NOMO-1 treated with dmso at 0.1 percent for 144 hours (cell line): ENCODE measurements at regions not wholly inside any gene's neighbourhood (a gene's known extent, or its start where the extent isn't known, plus 50 kb on each side); places are given as distances from the start of the nearest gene placed in this dataset.

Experiments used
- DNase-seq: peaks from one replicate; lab custom pipeline; 2025; ENCODE audit not compliant: unreplicated experiment; lab: John Stamatoyannopoulos, UW

GRCh38 chr2:126824663-126825062 lies 74.0 kb upstream of the TEX51 start:
- DNase-seq = no peak

DNA sequence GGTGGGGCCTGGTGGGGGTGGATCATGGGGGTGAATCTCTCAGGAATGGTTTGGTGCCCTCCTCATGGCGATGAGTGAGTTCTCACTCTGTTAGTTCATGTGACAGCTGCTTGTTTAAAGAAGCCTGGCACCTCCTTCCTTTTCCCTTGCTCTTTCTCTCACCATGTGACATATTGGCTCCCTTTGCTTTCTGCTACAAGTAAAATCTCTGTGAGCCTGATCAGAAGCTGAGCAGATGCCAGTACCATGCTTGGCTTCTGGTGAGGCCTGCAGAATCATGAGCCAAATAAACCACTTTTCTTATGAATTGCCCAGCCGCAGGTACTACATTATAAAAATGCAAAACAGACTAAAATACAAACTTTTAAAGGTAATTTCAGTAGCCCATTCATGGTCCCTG lies 73.4 kb upstream of the TEX51 start:
- no peak for DNase-seq

GRCh38 chr2:126826491-126826890 lies 72.2 kb upstream of the TEX51 start:
- no peak for DNase-seq

DNA sequence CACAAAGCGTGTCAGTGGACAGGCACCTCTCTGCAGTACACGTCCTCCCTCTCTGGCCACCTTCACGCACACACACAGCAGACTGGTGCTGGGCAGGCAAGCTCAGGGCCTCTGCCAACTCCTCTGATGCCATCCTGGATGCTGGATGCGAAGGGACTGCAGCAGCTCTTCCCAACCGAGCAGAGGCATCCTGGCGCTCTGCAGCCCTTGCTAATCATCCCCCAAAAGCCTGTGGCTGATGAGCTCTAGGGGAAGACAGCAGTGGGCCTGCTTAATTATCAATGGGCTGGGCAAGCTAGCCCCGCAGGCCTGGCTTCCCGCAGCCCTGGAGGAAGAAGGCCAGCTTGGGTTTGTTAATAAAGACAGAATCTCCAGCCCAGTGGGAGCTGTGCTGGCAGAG lies 71.3 kb upstream of the TEX51 start:
- DNase-seq = no peak

- peak; percentile 63 for DNase-seq
Observed at GRCh38 chr2:126828051-126828450, 70.6 kb upstream of the TEX51 start.

DNA sequence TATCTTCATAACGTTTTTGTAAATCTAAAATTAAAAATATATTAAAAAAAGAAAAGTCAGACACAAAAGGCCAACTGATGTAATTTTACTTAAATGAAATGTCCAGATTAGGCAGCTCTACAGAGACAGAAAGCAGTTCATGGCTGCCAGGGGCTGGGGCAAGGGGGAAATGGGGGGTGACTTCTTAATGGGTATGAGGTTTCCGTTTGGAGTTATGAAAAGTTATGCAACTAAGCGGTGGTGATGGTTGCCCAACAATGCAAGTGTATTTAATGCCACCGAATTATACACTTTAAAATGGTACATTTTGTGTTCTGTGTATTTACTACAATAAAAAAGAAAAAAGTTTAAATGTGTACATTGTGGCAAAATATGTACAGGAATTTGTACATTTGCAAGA lies 70.2 kb upstream of the TEX51 start:
- DNase-seq = peak; percentile 78

DNA sequence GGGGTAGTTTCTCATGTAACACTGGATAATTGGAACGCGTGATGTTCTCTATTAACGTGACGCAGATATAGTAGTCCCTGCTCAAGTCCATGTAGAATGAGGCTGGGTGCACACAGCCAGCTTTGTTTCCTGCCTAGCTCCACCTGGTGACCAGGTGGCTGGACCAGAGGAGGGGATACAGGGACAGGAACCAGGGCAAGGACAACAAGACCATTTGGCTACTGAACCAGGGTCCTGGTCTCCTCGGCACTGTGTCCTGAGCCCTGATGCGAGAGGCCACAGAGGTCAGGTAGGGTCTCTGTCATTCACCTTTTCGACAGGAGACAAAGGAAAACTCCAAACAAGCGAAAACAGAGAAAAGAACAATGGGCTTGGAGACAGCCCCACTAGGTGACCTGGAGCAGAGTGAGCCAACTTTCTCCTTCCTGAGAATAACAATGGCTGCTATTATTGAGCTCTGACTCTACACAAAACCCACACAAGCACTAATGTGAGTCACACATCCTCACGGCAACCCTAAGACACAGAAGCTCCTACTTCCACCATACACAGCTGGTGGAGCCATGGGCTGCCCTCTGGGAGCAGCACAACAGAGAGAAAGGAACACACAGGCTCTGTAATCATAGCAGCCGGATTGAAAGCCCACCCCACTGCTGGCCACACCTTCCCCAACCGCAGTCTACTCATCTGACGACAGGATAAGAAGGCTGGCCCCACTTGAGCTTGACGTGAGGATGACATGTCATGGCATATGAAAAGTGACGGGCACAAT lies 67.3 kb upstream of the TEX51 start:
- DNase-seq = peak; percentile 62

GRCh38 chr2:126832014-126832413 lies 66.7 kb upstream of the TEX51 start:
- DNase-seq = no peak

DNA sequence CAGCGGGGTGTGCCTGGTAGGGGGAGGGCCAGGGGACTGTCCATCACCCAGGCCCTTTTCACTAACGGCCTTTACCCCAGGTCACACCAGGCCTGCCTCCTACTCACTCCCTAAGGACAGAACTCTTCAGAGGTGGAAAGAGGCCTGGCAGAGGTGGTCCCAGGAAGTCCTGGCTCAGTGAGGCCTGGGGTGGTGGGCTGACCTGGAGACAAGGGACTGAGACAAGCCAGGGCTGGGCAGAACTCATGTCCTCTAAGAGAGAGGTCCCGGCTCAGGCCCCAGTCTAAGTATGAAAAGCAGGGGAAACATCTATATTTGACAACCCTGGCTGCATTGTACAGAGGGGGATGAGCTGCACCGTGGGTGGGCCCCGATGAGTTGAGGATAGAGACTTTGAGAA lies 65.9 kb upstream of the TEX51 start:
- DNase-seq = no peak

DNA sequence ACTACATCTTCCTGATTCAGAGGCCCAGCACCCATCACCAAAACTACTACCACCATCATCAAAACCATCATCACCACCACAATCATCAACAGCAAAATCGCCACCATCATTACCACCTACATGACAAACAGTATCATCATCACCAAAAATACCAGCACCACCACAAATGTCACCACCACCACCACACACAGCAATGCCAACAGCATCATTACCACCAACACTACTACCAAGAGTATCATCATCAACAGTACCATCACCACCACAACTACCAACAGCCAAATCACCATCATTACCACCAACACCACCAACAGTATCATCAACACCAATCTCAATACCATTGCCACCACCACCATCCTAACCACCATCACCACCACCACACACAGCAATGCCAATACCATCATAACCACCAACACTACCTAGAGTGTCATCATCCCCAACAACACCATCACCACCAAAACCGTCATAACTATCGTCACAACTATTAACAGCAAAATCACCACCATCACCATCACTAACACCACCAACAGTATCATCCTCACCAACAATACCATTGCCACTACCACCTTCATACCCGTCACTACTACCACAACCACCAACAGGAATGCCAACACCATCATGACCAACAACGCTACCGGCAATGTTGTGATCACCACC lies 64.6 kb upstream of the TEX51 start:
- DNase-seq = no peak

DNA sequence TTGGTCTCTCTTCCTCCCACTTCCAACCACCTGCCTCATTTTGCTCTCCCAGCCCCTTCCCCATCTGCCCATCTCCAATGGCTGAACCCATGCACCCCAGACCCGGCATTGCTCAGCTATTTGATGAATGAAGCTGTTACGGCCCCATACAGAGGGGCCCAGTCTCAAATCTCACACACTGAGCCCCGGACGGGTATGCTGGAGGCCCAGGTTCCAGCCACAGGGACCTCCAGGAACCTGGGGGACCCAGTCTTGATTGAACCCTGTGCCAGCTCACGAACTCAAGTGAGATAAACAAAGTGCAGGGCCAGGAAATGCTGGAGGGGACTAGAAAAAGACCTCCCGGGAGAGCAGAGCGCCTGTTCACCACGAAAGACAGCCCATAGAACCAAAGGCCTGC lies 63.4 kb upstream of the TEX51 start:
- no peak for DNase-seq

DNA sequence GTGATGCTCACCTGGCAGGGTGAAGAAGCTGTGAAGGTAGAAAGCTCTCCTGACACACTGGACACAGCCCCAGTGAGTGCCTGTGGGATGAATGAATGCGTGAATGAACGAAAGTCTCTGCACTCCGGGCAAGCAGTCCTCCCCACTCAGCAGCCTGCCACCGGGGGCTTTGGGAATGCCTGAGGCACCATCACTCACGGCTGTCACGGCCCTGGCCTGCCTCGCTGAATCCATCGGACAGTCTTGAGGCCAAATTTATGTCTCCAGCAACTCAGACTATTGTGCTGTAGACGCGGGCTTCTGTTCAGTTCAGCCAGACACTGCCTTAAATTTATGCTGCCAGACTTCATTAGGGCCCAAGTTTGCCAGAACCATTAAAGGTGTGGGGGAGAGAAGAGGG lies 62.9 kb upstream of the TEX51 start:
- DNase-seq = no peak

DNA sequence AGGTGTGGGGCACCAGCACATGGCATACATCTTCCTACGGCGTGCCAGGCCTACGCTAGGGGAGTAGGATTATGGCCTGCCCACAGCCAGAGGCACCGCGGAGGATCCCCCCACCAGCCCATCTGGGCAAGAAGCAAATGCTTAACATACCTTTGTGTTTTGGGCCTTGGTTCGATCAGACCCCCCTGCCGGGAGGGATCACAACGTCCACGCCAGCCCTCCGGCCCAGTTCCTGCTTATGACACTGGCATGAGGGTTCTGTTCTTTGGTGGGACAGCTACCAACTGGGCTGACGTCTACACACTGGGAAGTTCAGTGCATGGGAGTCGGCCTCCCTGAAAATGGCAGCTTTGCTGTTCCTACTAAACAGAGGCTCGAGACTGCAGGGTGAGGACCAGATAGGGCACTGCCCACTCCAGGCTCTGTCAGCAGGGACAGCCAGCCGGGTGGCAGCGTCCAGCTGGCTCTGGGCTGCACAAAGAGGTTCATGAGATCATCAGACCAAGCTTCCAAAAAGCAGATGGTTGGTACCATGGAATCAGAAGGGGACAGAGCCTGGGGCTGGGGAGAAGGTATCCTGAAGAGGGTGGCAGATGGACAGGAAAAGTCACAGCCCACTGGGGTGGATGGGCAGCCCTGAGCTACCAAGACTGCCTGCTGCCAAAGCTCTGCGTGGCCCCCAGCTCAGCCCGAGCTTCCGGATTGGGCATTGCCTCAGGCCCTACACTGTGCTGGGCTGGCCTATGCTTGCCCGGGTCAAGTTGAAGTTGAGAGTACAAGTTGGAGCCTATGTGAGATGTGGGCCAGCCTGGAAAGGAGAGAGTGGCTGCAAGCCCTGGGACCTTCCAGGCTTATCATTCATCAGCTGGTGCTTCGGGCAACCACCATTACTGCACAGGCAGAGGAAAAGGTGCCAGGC lies 61.7 kb upstream of the TEX51 start:
- DNase-seq = no peak

DNA sequence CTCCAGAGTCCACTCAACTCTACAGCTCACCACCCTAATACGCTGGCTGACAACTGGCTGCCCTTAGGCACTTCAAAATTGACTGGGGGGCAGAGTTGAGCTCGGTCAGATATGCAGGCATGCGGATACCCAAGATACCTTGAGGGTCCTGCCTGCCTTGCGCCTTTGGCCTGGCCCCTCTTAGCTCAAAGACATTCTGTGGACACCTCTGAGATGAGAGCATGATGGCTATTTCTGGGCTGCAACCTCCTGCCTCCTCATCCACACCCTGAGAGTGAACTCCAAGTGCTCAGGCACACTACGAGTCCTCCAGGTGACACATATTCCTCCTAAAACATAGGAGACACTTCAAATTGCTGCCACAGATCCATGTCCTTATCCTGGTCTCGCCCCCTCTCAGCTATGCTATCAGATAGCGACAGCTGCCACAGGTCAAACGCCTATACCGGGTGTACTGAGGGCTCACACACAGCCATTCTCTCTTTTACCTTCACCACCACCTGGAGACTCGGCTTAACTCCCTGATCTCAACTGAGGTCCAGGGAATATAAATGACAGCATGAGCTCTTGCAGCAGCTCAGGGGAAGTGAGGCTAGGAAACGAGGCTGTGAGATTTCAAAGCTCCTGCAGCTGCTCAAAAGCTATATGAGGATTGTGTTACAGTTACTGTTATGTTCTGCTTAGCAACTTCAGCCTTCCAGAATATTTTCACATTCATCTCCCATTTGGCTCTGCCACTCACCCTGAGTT lies 60.5 kb upstream of the TEX51 start:
- DNase-seq = no peak

DNA sequence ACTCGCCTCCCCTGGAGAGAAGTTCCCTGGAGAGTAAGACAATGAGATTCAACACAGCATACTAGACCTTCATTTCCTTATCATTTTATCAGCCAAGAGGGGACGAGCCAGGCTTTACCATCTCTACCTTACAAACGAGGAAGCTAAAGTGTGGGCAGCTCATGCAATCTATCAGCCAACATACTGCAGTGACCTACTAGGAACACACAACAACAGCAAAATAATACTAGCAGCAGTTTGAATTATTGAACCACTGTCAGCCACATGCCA lies 60.0 kb upstream of the TEX51 start:
- DNase-seq = no peak

DNA sequence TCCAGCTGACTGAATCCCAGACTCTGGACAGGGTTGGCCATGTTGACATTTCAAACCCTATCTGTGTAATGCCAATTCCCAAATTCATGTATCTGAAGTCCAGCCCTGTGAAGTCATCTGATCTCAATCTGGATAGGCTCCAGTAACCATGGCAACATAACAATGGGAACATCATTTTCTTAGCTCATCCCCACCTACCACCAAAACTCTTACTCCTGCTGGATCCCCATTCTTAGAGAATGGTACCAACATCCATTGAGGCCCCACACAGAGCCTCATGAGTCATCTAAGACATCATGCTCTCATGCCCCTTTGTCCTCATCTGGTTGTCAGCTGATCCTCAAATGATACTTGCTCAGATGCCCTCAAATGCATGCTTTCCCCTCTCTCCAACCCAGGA lies 58.9 kb upstream of the TEX51 start:
- DNase-seq = no peak

DNA sequence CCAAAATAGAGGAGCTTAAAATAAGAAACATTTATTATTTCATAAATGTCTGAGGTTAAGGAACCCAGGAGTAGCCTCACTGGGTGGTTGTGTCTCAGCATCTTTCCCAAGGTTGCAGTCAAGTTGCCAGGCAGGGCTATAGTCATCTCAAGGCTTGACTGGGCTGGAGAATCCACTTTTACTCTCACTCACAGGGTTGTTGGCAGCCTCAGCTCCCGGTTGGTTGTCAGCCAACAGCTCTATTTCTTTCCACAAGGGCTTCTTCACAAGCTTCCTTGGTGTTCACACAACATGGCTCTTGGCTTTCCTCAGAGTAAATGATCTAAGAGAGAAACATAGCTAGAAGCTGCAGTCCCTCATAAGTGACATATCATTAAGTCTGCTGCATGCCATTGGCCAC lies 55.6 kb upstream of the TEX51 start:
- no peak for DNase-seq

- no peak for DNase-seq
Observed at GRCh38 chr2:126846241-126846640, 52.4 kb upstream of the TEX51 start.
